H9 (cell line): ENCODE measurements at regions not wholly inside any gene's neighbourhood (a gene's known extent, or its start where the extent isn't known, plus 50 kb on each side); places are given as distances from the start of the nearest gene placed in this dataset.

Experiments
- DNase-seq: peaks from one replicate; pipeline ENCODE4 v3.0.0-alpha.2; 2017
- H2AFZ ChIP-seq: one replicate; pipeline ENCODE4 v1.6.1; 2013; ENCODE audit warnings: mild to moderate bottlenecking, low read length, control low read depth, moderate library complexity
- H2AK5ac ChIP-seq: 2 replicates; pipeline ENCODE4 v1.6.1; 2013; ENCODE audit warnings: low read length, control low read depth, mixed read lengths; ENCODE audit not compliant: insufficient read length
- H2BK120ac ChIP-seq: one replicate; pipeline ENCODE4 v1.6.1; 2013; ENCODE audit warnings: low read depth, mild to moderate bottlenecking, low read length, control low read depth, inconsistent platforms; ENCODE audit not compliant: poor library complexity, severe bottlenecking
- H2BK12ac ChIP-seq: 2 replicates; pipeline ENCODE4 v1.6.1; 2013; ENCODE audit warnings: low read length, control low read depth, mixed read lengths, low read depth; ENCODE audit not compliant: insufficient read length
- H2BK15ac ChIP-seq: 2 replicates; pipeline ENCODE4 v1.6.1; 2013; ENCODE audit warnings: low read depth, low read length, control low read depth
- H2BK20ac ChIP-seq: one replicate; pipeline ENCODE4 v1.6.1; 2013; ENCODE audit warnings: low read depth, mild to moderate bottlenecking, low read length, control low read depth, inconsistent platforms; ENCODE audit not compliant: poor library complexity, severe bottlenecking
- H2BK5ac ChIP-seq: 2 replicates; pipeline ENCODE4 v1.6.1; 2013; ENCODE audit warnings: low read length, control low read depth, mixed read lengths; ENCODE audit not compliant: insufficient read length
- H3K14ac ChIP-seq: 2 replicates; pipeline ENCODE4 v1.6.1; 2013; ENCODE audit warnings: low read length, control low read depth; ENCODE audit not compliant: insufficient read depth
- H3K18ac ChIP-seq: 2 replicates; pipeline ENCODE4 v1.6.1; 2013; ENCODE audit warnings: low read depth, mild to moderate bottlenecking, mixed read lengths, low read length, control low read depth; ENCODE audit not compliant: insufficient read length
- H3K23ac ChIP-seq: 2 replicates; pipeline ENCODE4 v1.6.1; 2013; ENCODE audit warnings: low read length, control low read depth, mixed read lengths, low read depth; ENCODE audit not compliant: insufficient read length
- H3K23me2 ChIP-seq: 2 replicates; pipeline ENCODE4 v1.6.1; 2013; ENCODE audit warnings: low read depth, mild to moderate bottlenecking, mixed read lengths, low read length, control low read depth; ENCODE audit not compliant: insufficient read length, poor library complexity, severe bottlenecking
- H3K27ac ChIP-seq: 2 replicates; pipeline ENCODE4 v1.5.1; 2013; ENCODE audit warnings: low read length, control low read depth, mixed read lengths, low read depth; ENCODE audit not compliant: insufficient read length
- H3K27me3 ChIP-seq: 2 replicates; pipeline ENCODE4 v1.6.1; 2013; ENCODE audit warnings: low read length, control low read depth, inconsistent platforms; ENCODE audit not compliant: insufficient read depth
- H3K4ac ChIP-seq: 2 replicates; pipeline ENCODE4 v1.6.1; 2013; ENCODE audit warnings: low read depth, mild to moderate bottlenecking, control low read depth, inconsistent platforms, low read length, moderate library complexity
- H3K4me1 ChIP-seq: 2 replicates; pipeline ENCODE4 v1.6.1; 2013; ENCODE audit warnings: low read length, control low read depth, inconsistent platforms; ENCODE audit not compliant: insufficient read depth
- H3K4me2 ChIP-seq: 2 replicates; pipeline ENCODE4 v1.6.1; 2013; ENCODE audit warnings: low read length, control low read depth, mixed read lengths; ENCODE audit not compliant: insufficient read length, insufficient read depth
- H3K56ac ChIP-seq: 2 replicates; pipeline ENCODE4 v1.6.1; 2013; ENCODE audit warnings: low read depth, mild to moderate bottlenecking, mixed read lengths, low read length, control low read depth; ENCODE audit not compliant: insufficient read length
- H3K79me1 ChIP-seq: 2 replicates; pipeline ENCODE4 v1.6.1; 2013; ENCODE audit warnings: low read depth, mild to moderate bottlenecking, moderate library complexity, low read length, control low read depth, inconsistent platforms; ENCODE audit not compliant: insufficient read depth, poor library complexity, severe bottlenecking
- H3K79me2 ChIP-seq: 2 replicates; pipeline ENCODE4 v1.6.1; 2013; ENCODE audit warnings: low read length, control low read depth, inconsistent platforms; ENCODE audit not compliant: insufficient read depth
- H3K9ac ChIP-seq: 2 replicates; pipeline ENCODE4 v1.6.1; 2013; ENCODE audit warnings: low read length, control low read depth, mixed read lengths; ENCODE audit not compliant: insufficient read length; ENCODE audit errors: extremely low read depth
- H3K9me3 ChIP-seq: one replicate; pipeline ENCODE4 v1.6.1; 2013; ENCODE audit warnings: low read depth, low read length, inconsistent platforms; ENCODE audit not compliant: control insufficient read depth
- H3T11ph ChIP-seq: one replicate; pipeline ENCODE4 v1.6.1; 2013; ENCODE audit warnings: mild to moderate bottlenecking, low read length, control low read depth, inconsistent platforms
- H4K20me1 ChIP-seq: one replicate; pipeline ENCODE4 v1.6.1; 2013; ENCODE audit not compliant: control insufficient read depth, insufficient read length, insufficient read depth
- H4K5ac ChIP-seq: 2 replicates; pipeline ENCODE4 v1.6.1; 2013; ENCODE audit warnings: low read depth, mild to moderate bottlenecking, mixed read lengths, low read length, control low read depth; ENCODE audit not compliant: insufficient read length
- H4K8ac ChIP-seq: replicated peaks from 2 replicates; pipeline ENCODE4 v1.6.1; 2013; ENCODE audit warnings: low read length, control low read depth, mixed read lengths, low read depth; ENCODE audit not compliant: insufficient read length
- H4K91ac ChIP-seq: 2 replicates; pipeline ENCODE4 v1.6.1; 2013; ENCODE audit warnings: low read depth, mild to moderate bottlenecking, moderate library complexity, mixed read lengths, low read length, control low read depth; ENCODE audit not compliant: insufficient read length
- H3K27ac Mint-ChIP-seq, 3 experiments: 2 replicates in 2 of 3; 3 replicates in 1 of 3; pipeline ENCODE4 v1.8.0; 2020 to 2021; ENCODE audit warnings: mixed read lengths in 3 of 3, mild to moderate bottlenecking in 1 of 3, moderate library complexity in 1 of 3
- H3K27me3 Mint-ChIP-seq: 2 replicates; pipeline ENCODE4 v1.8.0; 2021; ENCODE audit warnings: low read depth, mild to moderate bottlenecking, moderate library complexity, mixed read lengths
- H3K36me3 Mint-ChIP-seq, 3 experiments: 2 replicates in 2 of 3; 3 replicates in 1 of 3; pipeline ENCODE4 v1.8.0; 2020 to 2021; ENCODE audit warnings: low read depth in 3 of 3, mixed read lengths in 3 of 3; ENCODE audit not compliant: insufficient read depth in 1 of 3
- H3K4me1 Mint-ChIP-seq, 2 experiments: 2 replicates each; pipeline ENCODE4 v1.8.0; 2020; ENCODE audit warnings: mixed read lengths in 2 of 2
- H3K4me3 Mint-ChIP-seq, 2 experiments: 2 replicates in 1 of 2; 3 replicates in 1 of 2; pipeline ENCODE4 v1.8.0; 2020 to 2021; ENCODE audit warnings: mild to moderate bottlenecking in 2 of 2, mixed read lengths in 2 of 2, moderate library complexity in 1 of 2
- H3K9me3 Mint-ChIP-seq, 2 experiments: 2 replicates in 1 of 2; 3 replicates in 1 of 2; pipeline ENCODE4 v1.8.0; 2020; ENCODE audit warnings: mild to moderate bottlenecking in 2 of 2, mixed read lengths in 2 of 2, moderate library complexity in 1 of 2
- CTCF ChIP-seq: fragments of 200-600 bp; sonication (generic); conservative IDR thresholded peaks from 3 replicates; pipeline ENCODE4 v1.8.0; 2021; ENCODE audit warnings: antibody characterized with exemption, mild to moderate bottlenecking
- WGBS: extraction: QIAGEN DNeasy Blood & Tissue Kit; methylation state at CpG from one replicate; pipeline ENCODE4 v1.1.7; 2013; ENCODE audit warnings: missing lambda C conversion rate, low lambda C conversion rate, mixed read lengths; ENCODE audit not compliant: insufficient read length; ENCODE audit errors: extremely low coverage; 5-methylcytosine and 5-hydroxymethylcytosine counted together

- no peak; the same call in 1 of the 3 replicates for TF ChIP-seq CTCF
- peaks cover 3 to 6% of the 10 kb centered on the region in 2 experiments for H3K9me3 Mint-ChIP-seq
- H3K56ac ChIP-seq: no peak overlapping the region
- no peak overlapping the region for H3K27ac ChIP-seq
- no peak overlapping the region for H3K4me2 ChIP-seq
- H4K91ac ChIP-seq: no peak overlapping the region
- H3K4ac ChIP-seq: no peak overlapping the region
- no peak overlapping the region for H2AK5ac ChIP-seq
- WGBS: no CpG with 5 or more reads among the region's 6 CpGs
- H3K14ac ChIP-seq: no peak overlapping the region
- no peak overlapping the region for H2BK5ac ChIP-seq
- no peaks in the 10 kb centered on the region for H3K79me1 ChIP-seq
- H2BK12ac ChIP-seq: no peak overlapping the region
- no peaks in the 10 kb centered on the region for H4K20me1 ChIP-seq
- no peak overlapping the region for H2BK120ac ChIP-seq
- H3K4me1 ChIP-seq: no peaks in the 10 kb centered on the region
- no peak overlapping the region for H4K5ac ChIP-seq
- no peaks in the 10 kb centered on the region for H3K27me3 Mint-ChIP-seq
- H3K4me3 Mint-ChIP-seq: no peak overlapping the region
- H3K27ac Mint-ChIP-seq: no peak overlapping the region
- H3K27me3 ChIP-seq: no peaks in the 10 kb centered on the region
- no peak overlapping the region for H3T11ph ChIP-seq
- H3K18ac ChIP-seq: no peak overlapping the region
- no peak overlapping the region for H3K23ac ChIP-seq
- H3K9ac ChIP-seq: no peak overlapping the region
- no peak overlapping the region for H2BK20ac ChIP-seq
- H2BK15ac ChIP-seq: no peak overlapping the region
- H3K9me3 ChIP-seq: no peaks in the 10 kb centered on the region
- DNase-seq: no peak
- H2AFZ ChIP-seq: no peak overlapping the region
- H4K8ac ChIP-seq: no peak overlapping the region
- no peaks in the 10 kb centered on the region for H3K79me2 ChIP-seq
- no peaks in the 10 kb centered on the region for H3K23me2 ChIP-seq
- H3K4me1 Mint-ChIP-seq: peaks cover 6 to 10% of the 10 kb centered on the region in 2 experiments; a peak in 2 of 4 replicates
- peaks cover 0 to 4% (median 2%) of the 10 kb centered on the region in 3 experiments; a peak in 2 of 7 replicates for H3K36me3 Mint-ChIP-seq
These were observed 390.8 kb downstream of the POM121L12 start for GRCh38 chr7:53426145-53426750.
